K562 (cell line): ENCODE measurements at regions not wholly inside any gene's neighbourhood (a gene's known extent, or its start where the extent isn't known, plus 50 kb on each side); places are given as distances from the start of the nearest gene placed in this dataset.

Experiments used
- ATAC-seq: fragments of 200-7000 bp; cut with Tn5 transposase; 3 replicates; pipeline ENCODE4 v1.9.1; 2020; ENCODE audit warnings: moderate library complexity
- BruUV-seq: library from RNA; stranded (reverse); fragments of 400-500 nt; replicated peaks from 2 replicates; lab custom pipeline; 2021; lab: Mats Ljungman, UMichigan
- CTCF ChIA-PET: fragments of 300-600 bp; formaldehyde crosslinking; extraction: SDS; loops from one replicate; lab custom pipeline; 2021; ENCODE audit warnings: low intra/inter-chr PET ratio; lab: Yijun Ruan, JAX
- POLR2A ChIA-PET: fragments of 300-600, 350-650 bp; sonication (Branson Sonifier 250); formaldehyde crosslinking; extraction: SDS; loops from one replicate; lab custom pipeline; 2021; ENCODE audit warnings: antibody characterized with exemption, inconsistent platforms; lab: Yijun Ruan, JAX
- DNase-seq, 4 experiments: peaks; one replicate each; pipeline versions ENCODE4 v3.0.0 to v3.0.0-alpha.2; 2011 to 2018; ENCODE audit warnings: low spot score in 3 of 4, mixed read lengths in 3 of 4; ENCODE audit errors: extremely low read depth in 1 of 4
- FAIRE-seq: peaks from 2 replicates; lab custom pipeline; 2011; peaks lifted over from hg19 to GRCh38; lab: Jason Lieb, UNC
- H2AFZ ChIP-seq: 2 replicates; pipeline ENCODE4 v1.6.0; 2011; ENCODE audit warnings: low read depth, low read length, control low read depth, inconsistent platforms
- H3K27ac ChIP-seq: fragments of 200-600 bp; 3 replicates; pipeline ENCODE4 v1.8.0; 2011; ENCODE audit warnings: low read depth, mild to moderate bottlenecking, control low read depth, inconsistent platforms, low read length, moderate library complexity, mixed read lengths; ENCODE audit errors: extremely low read depth
- H3K27me3 ChIP-seq, 2 experiments: fragments of 300-600 bp in 1 of 2; 2 replicates in 1 of 2; 3 replicates in 1 of 2; pipeline versions ENCODE4 v1.6.0 to v1.8.0; 2011; ENCODE audit warnings: inconsistent platforms in 2 of 2, low read length in 2 of 2, mild to moderate bottlenecking in 1 of 2, mixed read lengths in 1 of 2, moderate library complexity in 1 of 2; ENCODE audit not compliant: control insufficient read depth in 2 of 2, insufficient read depth in 2 of 2
- H3K36me3 ChIP-seq: fragments of 300-600 bp; 3 replicates; pipeline ENCODE4 v1.8.0; 2011; ENCODE audit warnings: mild to moderate bottlenecking, low read length, inconsistent platforms; ENCODE audit not compliant: control insufficient read depth, insufficient read depth
- H3K4me1 ChIP-seq, 2 experiments: fragments of 200-600 bp in 1 of 2; replicated peaks in 1 of 2; 2 replicates in 1 of 2; 3 replicates in 1 of 2; pipeline versions ENCODE4 v1.5.1 to v1.8.0; 2011; ENCODE audit warnings: inconsistent platforms in 2 of 2, low read length in 2 of 2, mild to moderate bottlenecking in 1 of 2, mixed read lengths in 1 of 2, moderate library complexity in 1 of 2; ENCODE audit not compliant: control insufficient read depth in 2 of 2, insufficient read depth in 2 of 2
- H3K4me2 ChIP-seq: 2 replicates; pipeline ENCODE4 v1.6.1; 2011; ENCODE audit warnings: low read length, control low read depth, inconsistent platforms, mixed read lengths; ENCODE audit not compliant: insufficient read depth
- H3K4me3 ChIP-seq: fragments of 200-600 bp; sonication (generic), shearing (Covaris generic); 2 replicates; pipeline ENCODE4 v1.5.1; 2016; ENCODE audit warnings: control low read depth, inconsistent platforms
- H3K79me2 ChIP-seq: fragments of 200-600 bp; 3 replicates; pipeline ENCODE4 v1.8.0; 2011; ENCODE audit warnings: low read length, inconsistent platforms; ENCODE audit not compliant: control insufficient read depth, insufficient read depth
- H3K9ac ChIP-seq, 2 experiments: 2 replicates each; pipeline versions ENCODE4 v1.6.0 to v1.6.1; 2011; ENCODE audit warnings: low read depth in 2 of 2, low read length in 2 of 2, control low read depth in 1 of 2, inconsistent platforms in 1 of 2, mild to moderate bottlenecking in 1 of 2, mixed read lengths in 1 of 2; ENCODE audit not compliant: insufficient read depth in 1 of 2
- H3K9me1 ChIP-seq: one replicate; pipeline ENCODE4 v1.6.0; 2011; ENCODE audit warnings: inconsistent platforms, mild to moderate bottlenecking, low read length, moderate library complexity; ENCODE audit not compliant: control insufficient read depth, insufficient read depth
- H3K9me3 ChIP-seq: replicated peaks from 2 replicates; pipeline ENCODE4 v1.5.1; 2011; ENCODE audit warnings: low read depth, low read length, inconsistent platforms; ENCODE audit not compliant: control insufficient read depth, insufficient read depth
- H4K20me1 ChIP-seq: replicated peaks from 2 replicates; pipeline ENCODE4 v1.6.1; 2011; ENCODE audit warnings: low read length, inconsistent platforms, mixed read lengths; ENCODE audit not compliant: control insufficient read depth, insufficient read depth
- ARNT ChIP-seq, 2 experiments: fragments of 450-650 bp; IDR thresholded peaks; 2 replicates each; pipeline ENCODE4 v1.6.1; 2016; ENCODE audit warnings: mild to moderate bottlenecking in 1 of 2
- CHD2 ChIP-seq: IDR thresholded peaks from 2 replicates; pipeline ENCODE4 v1.6.1; 2011; ENCODE audit warnings: low read depth, low read length
- GATAD2B ChIP-seq: fragments of 450-650 bp; IDR thresholded peaks from 2 replicates; pipeline ENCODE4 v1.6.1; 2017; ENCODE audit warnings: mild to moderate bottlenecking, borderline replicate concordance
- HDAC6 ChIP-seq: IDR thresholded peaks from 2 replicates; pipeline ENCODE4 v1.6.1; 2012; ENCODE audit warnings: low read depth, mild to moderate bottlenecking, control low read depth, inconsistent platforms, low read length, moderate library complexity
- HEY1 ChIP-seq: fragments of 250-450 bp; sonication (Bioruptor Pico); IDR thresholded peaks from 2 replicates; pipeline ENCODE4 v1.5.0; 2020; ENCODE audit warnings: mild to moderate bottlenecking, moderate library complexity, borderline replicate concordance
- HNRNPUL1 ChIP-seq: fragments of 200-400 bp; formaldehyde crosslinking; IDR thresholded peaks from 2 replicates; pipeline ENCODE4 v1.6.1; 2017; ENCODE audit warnings: low read length
- KDM5B ChIP-seq: fragments of 200-600 bp; sonication (generic); IDR thresholded peaks from 2 replicates; pipeline ENCODE4 v1.6.1; 2012; ENCODE audit warnings: low read depth, mild to moderate bottlenecking, moderate library complexity, low read length, control low read depth, inconsistent platforms; ENCODE audit not compliant: insufficient replicate concordance
- MCM7 ChIP-seq, 2 experiments: fragments of 450-650 bp; IDR thresholded peaks; 2 replicates each; pipeline ENCODE4 v1.6.1; 2016 to 2018
- TAF1 ChIP-seq: IDR thresholded peaks from 2 replicates; pipeline ENCODE4 v1.6.1; 2011; ENCODE audit warnings: mild to moderate bottlenecking, low read length, moderate library complexity; ENCODE audit not compliant: insufficient read depth, control insufficient read depth, severe bottlenecking; ENCODE audit errors: extremely low read depth
- ZBTB1 ChIP-seq: sonication (generic); formaldehyde crosslinking; IDR thresholded peaks from 2 replicates; pipeline ENCODE4 v1.8.1; 2023; ENCODE audit warnings: missing genetic modification reagents, low read depth, mild to moderate bottlenecking, borderline replicate concordance
- WGBS: fragments of 100-300 bp; shearing (Covaris generic); methylation state at CpG from one replicate; pipeline ENCODE4 v1.1.6; 2016; ENCODE audit warnings: low coverage, mixed read lengths; ENCODE audit not compliant: insufficient coverage; ENCODE audit errors: missing lambda C conversion rate; 5-methylcytosine and 5-hydroxymethylcytosine counted together
- in situ Hi-C: fragments of 300-500 bp; cut with MboI; formaldehyde crosslinking; loops from 4 replicates; pipeline ENCODE4 v1.15.0; 2018; ENCODE audit warnings: inconsistent platforms, mixed read lengths
- intact Hi-C: fragments of 100-400 bp; cut with micrococcal nuclease; formaldehyde crosslinking; loops from 2 replicates; pipeline ENCODE4 v1.14.2; 2022
- TF ChIP-seq, protein P1 (sequence below), 3 experiments: IDR thresholded peaks in 2 of 3; conservative IDR thresholded peaks in 1 of 3; 2 replicates each; pipeline ENCODE4 v1.5.1; 2011 to 2012; ENCODE audit warnings: low read length in 3 of 3, mild to moderate bottlenecking in 3 of 3, control low read depth in 2 of 3, improper control_type of control experiment in 1 of 3, inconsistent platforms in 1 of 3, low read depth in 1 of 3, mixed read lengths in 1 of 3, moderate library complexity in 1 of 3; ENCODE audit not compliant: insufficient read depth in 2 of 3
- TF ChIP-seq, protein P2 (sequence below): fragments of 250-450 bp; sonication (Bioruptor Pico); IDR thresholded peaks from 2 replicates; pipeline ENCODE4 v1.8.0; 2022; ENCODE audit warnings: inconsistent platforms
- TF ChIP-seq, protein P3 (sequence below): fragments of 450-650 bp; formaldehyde crosslinking; IDR thresholded peaks from 2 replicates; pipeline ENCODE4 v1.4.0; 2020; ENCODE audit warnings: mild to moderate bottlenecking, moderate library complexity
- TF ChIP-seq, protein P4 (sequence below): fragments of 250-450 bp; sonication (Bioruptor Pico); IDR thresholded peaks from 2 replicates; pipeline ENCODE4 v1.5.0; 2022; ENCODE audit warnings: mild to moderate bottlenecking

DNA sequence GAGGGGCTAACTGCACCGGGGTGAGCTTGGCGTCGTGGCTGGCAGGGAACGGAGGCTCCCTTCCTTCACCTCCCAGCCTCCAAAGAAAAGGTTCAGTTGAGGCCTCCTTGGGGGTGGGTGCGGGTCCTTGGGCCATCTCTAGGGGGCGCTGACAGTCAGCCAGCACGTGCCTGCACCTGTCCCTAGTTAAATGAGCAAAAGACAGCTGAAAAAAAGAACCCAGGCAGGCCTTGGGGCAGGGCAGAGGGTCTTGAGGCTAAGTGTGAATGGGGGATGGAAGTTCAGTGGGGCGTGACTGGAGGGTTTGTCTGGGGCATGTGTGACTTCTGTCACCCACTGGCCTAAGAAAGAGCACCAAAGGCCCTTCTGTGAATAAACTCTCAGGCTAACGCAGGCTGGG, 56.4 kb downstream of the ZFP36L2 start:
- H3K27me3 ChIP-seq, result no peaks in the 10 kb centered on the region
- H3K27ac ChIP-seq, result peak overlapping the region; percentile 28; the same call in 1 of the 3 replicates
- in situ Hi-C loops, result loop anchor here (10.0 kb wide), 1 partner anchor 55 kb away; the partner anchor contains the start of gene ZFP36L2
- no peaks in the 10 kb centered on the region for H3K9me3 ChIP-seq
- H3K9me1 ChIP-seq, result no peaks in the 10 kb centered on the region
- peak overlapping the region; percentile 81 for H2AFZ ChIP-seq
- peak; percentile 79 to 83 (median 80) for DNase-seq
- no peaks in the 10 kb centered on the region for H3K36me3 ChIP-seq
- POLR2A ChIA-PET, result interaction anchor here (1.8 kb wide), 1 partner anchor 57 kb away, joined by 10 read pairs; the partner anchor contains the start of gene ZFP36L2
- CTCF ChIA-PET, result interaction anchor here (0.6 kb wide), 1 partner anchor 15 kb away, joined by 3 read pairs; no protein-coding TSS in a partner anchor
- H3K79me2 ChIP-seq, result no peaks in the 10 kb centered on the region
- 0 out of 2 replicates have a peak overlapping the region, but pooled peaks have one; percentile 23 for H3K4me2 ChIP-seq
- peak overlapping the region in 1 of 2 experiments; percentile 88; a peak in 2 of 4 replicates for H3K9ac ChIP-seq
- intact Hi-C loops, result no loop called here
- no peak overlapping the region for H3K4me3 ChIP-seq
- no peaks in the 10 kb centered on the region for H4K20me1 ChIP-seq
- peak; percentile 61 for FAIRE-seq
- no TSS peak for BruUV-seq
- WGBS, result 18% methylated on average over 9 of the region's 9 CpGs
- peaks cover 49 to 56% of the 10 kb centered on the region in 2 experiments for H3K4me1 ChIP-seq
- peak; percentile 85 for ATAC-seq
- TF ChIP-seq MCM7 (IDR thresholded peaks at IDR 0.05), result no peak
- no peak for TF ChIP-seq HNRNPUL1
- no peak for TF ChIP-seq CHD2
- TF ChIP-seq, protein P1, sequence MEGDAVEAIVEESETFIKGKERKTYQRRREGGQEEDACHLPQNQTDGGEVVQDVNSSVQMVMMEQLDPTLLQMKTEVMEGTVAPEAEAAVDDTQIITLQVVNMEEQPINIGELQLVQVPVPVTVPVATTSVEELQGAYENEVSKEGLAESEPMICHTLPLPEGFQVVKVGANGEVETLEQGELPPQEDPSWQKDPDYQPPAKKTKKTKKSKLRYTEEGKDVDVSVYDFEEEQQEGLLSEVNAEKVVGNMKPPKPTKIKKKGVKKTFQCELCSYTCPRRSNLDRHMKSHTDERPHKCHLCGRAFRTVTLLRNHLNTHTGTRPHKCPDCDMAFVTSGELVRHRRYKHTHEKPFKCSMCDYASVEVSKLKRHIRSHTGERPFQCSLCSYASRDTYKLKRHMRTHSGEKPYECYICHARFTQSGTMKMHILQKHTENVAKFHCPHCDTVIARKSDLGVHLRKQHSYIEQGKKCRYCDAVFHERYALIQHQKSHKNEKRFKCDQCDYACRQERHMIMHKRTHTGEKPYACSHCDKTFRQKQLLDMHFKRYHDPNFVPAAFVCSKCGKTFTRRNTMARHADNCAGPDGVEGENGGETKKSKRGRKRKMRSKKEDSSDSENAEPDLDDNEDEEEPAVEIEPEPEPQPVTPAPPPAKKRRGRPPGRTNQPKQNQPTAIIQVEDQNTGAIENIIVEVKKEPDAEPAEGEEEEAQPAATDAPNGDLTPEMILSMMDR (IDR thresholded peaks at IDR 0.05 in 2 of 3, conservative IDR thresholded peaks at IDR 0.05 in 1 of 3; ENCODE audit: insufficient read depth in 2 of 3, low read depth in 1 of 3, low read length in 3 of 3), result peak; percentile 84 to 97 (median 85)
- TF ChIP-seq ZBTB1 (CRISPR knock-in tag), result no peak
- TF ChIP-seq, protein P2, sequence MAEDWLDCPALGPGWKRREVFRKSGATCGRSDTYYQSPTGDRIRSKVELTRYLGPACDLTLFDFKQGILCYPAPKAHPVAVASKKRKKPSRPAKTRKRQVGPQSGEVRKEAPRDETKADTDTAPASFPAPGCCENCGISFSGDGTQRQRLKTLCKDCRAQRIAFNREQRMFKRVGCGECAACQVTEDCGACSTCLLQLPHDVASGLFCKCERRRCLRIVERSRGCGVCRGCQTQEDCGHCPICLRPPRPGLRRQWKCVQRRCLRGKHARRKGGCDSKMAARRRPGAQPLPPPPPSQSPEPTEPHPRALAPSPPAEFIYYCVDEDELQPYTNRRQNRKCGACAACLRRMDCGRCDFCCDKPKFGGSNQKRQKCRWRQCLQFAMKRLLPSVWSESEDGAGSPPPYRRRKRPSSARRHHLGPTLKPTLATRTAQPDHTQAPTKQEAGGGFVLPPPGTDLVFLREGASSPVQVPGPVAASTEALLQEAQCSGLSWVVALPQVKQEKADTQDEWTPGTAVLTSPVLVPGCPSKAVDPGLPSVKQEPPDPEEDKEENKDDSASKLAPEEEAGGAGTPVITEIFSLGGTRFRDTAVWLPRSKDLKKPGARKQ (CRISPR knock-in tag), result no peak
- no peak for TF ChIP-seq KDM5B
- TF ChIP-seq, protein P3, sequence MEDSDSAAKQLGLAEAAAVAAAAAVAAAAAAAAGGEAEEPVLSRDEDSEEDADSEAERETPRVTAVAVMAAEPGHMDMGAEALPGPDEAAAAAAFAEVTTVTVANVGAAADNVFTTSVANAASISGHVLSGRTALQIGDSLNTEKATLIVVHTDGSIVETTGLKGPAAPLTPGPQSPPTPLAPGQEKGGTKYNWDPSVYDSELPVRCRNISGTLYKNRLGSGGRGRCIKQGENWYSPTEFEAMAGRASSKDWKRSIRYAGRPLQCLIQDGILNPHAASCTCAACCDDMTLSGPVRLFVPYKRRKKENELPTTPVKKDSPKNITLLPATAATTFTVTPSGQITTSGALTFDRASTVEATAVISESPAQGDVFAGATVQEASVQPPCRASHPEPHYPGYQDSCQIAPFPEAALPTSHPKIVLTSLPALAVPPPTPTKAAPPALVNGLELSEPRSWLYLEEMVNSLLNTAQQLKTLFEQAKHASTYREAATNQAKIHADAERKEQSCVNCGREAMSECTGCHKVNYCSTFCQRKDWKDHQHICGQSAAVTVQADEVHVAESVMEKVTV, result peak; percentile 35; the same call in 1 of the 2 replicates
- peak in 1 of 2 experiments; percentile 66; a peak in 1 of 4 replicates for TF ChIP-seq ARNT (IDR thresholded peaks at IDR 0.05)
- no peak for TF ChIP-seq HEY1 (CRISPR knock-in tag)
- TF ChIP-seq TAF1, result no peak
- TF ChIP-seq GATAD2B, result no peak
- no peak for TF ChIP-seq HDAC6
- TF ChIP-seq, protein P4, sequence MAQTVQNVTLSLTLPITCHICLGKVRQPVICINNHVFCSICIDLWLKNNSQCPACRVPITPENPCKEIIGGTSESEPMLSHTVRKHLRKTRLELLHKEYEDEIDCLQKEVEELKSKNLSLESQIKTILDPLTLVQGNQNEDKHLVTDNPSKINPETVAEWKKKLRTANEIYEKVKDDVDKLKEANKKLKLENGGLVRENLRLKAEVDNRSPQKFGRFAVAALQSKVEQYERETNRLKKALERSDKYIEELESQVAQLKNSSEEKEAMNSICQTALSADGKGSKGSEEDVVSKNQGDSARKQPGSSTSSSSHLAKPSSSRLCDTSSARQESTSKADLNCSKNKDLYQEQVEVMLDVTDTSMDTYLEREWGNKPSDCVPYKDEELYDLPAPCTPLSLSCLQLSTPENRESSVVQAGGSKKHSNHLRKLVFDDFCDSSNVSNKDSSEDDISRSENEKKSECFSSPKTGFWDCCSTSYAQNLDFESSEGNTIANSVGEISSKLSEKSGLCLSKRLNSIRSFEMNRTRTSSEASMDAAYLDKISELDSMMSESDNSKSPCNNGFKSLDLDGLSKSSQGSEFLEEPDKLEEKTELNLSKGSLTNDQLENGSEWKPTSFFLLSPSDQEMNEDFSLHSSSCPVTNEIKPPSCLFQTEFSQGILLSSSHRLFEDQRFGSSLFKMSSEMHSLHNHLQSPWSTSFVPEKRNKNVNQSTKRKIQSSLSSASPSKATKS, result no peak
